HepG2 (cell line): ENCODE measurements at regions not wholly inside any gene's neighbourhood (a gene's known extent, or its start where the extent isn't known, plus 50 kb on each side); places are given as distances from the start of the nearest gene placed in this dataset.
A peak's percentile ranks its signal among the peaks of the same experiment; 100 is the strongest.

Source experiments
- ATAC-seq: fragments of 200-7000 bp; cut with Tn5 transposase; 3 replicates; pipeline ENCODE4 v1.9.1; 2020; ENCODE audit warnings: mild to moderate bottlenecking, moderate library complexity
- BruUV-seq: library from RNA; stranded (reverse); fragments of 400-500 nt; replicated peaks from 2 replicates; lab custom pipeline; 2021; lab: Mats Ljungman, UMichigan
- CTCF ChIA-PET: fragments of 300-600 bp; formaldehyde crosslinking; extraction: SDS; loops from one replicate; lab custom pipeline; 2021; ENCODE audit warnings: low total read pairs, inconsistent platforms, low intra/inter-chr PET ratio; lab: Yijun Ruan, JAX
- POLR2A ChIA-PET: fragments of 350-600 bp; sonication (Branson Sonifier 250); formaldehyde crosslinking; loops from one replicate; lab custom pipeline; 2020; ENCODE audit warnings: antibody characterized with exemption, inconsistent platforms; lab: Yijun Ruan, JAX
- DNase-seq: peaks from one replicate; pipeline ENCODE4 v3.0.0-alpha.2; 2015; ENCODE audit warnings: low spot score
- FAIRE-seq: peaks from 3 replicates; lab custom pipeline; 2011; peaks lifted over from hg19 to GRCh38; lab: Jason Lieb, UNC
- H2AFZ ChIP-seq: one replicate; pipeline ENCODE4 v1.6.1; 2011; ENCODE audit warnings: low read length, inconsistent platforms
- H3K27ac ChIP-seq: fragments of 300-600 bp; 3 replicates; pipeline ENCODE4 v1.8.0; 2011; ENCODE audit warnings: mixed run types, mild to moderate bottlenecking, mixed read lengths, low read length, inconsistent platforms; ENCODE audit not compliant: insufficient read depth; ENCODE audit errors: extremely low read length
- H3K27me3 ChIP-seq, 2 experiments: fragments of 200-600 bp in 1 of 2; 2 replicates in 1 of 2; 3 replicates in 1 of 2; pipeline versions ENCODE4 v1.6.0 to v1.8.0; 2011; ENCODE audit warnings: low read length in 2 of 2, mild to moderate bottlenecking in 2 of 2, moderate library complexity in 2 of 2, inconsistent platforms in 1 of 2; ENCODE audit not compliant: insufficient read depth in 2 of 2, control insufficient read depth in 1 of 2
- H3K36me3 ChIP-seq, 2 experiments: fragments of 200-600 bp in 1 of 2; replicated peaks in 1 of 2; 2 replicates in 1 of 2; 3 replicates in 1 of 2; pipeline versions ENCODE4 v1.5.1 to v1.8.0; 2011; ENCODE audit warnings: low read length in 2 of 2, inconsistent platforms in 1 of 2; ENCODE audit not compliant: insufficient read depth in 2 of 2, control insufficient read depth in 1 of 2
- H3K4me1 ChIP-seq: 2 replicates; pipeline ENCODE4 v1.5.1; 2012; ENCODE audit warnings: low read length, inconsistent platforms; ENCODE audit not compliant: insufficient read depth
- H3K4me2 ChIP-seq: 2 replicates; pipeline ENCODE4 v1.6.0; 2011; ENCODE audit warnings: low read depth, low read length, inconsistent platforms
- H3K4me3 ChIP-seq, 3 experiments: fragments of 200-600 bp in 1 of 3; sonication (generic), shearing (Covaris generic) in 1 of 3; replicated peaks in 1 of 3; 2 replicates each; pipeline ENCODE4 v1.5.1; 2011 to 2016; ENCODE audit warnings: low read length in 3 of 3, inconsistent platforms in 2 of 3, low read depth in 2 of 3, mild to moderate bottlenecking in 2 of 3, control low read depth in 1 of 3, mixed read lengths in 1 of 3; ENCODE audit not compliant: insufficient read depth in 1 of 3
- H3K79me2 ChIP-seq: one replicate; pipeline ENCODE4 v1.6.1; 2011; ENCODE audit warnings: low read length, inconsistent platforms; ENCODE audit not compliant: insufficient read depth
- H3K9ac ChIP-seq: 2 replicates; pipeline ENCODE4 v1.6.0; 2011; ENCODE audit warnings: mild to moderate bottlenecking, low read depth, low read length, inconsistent platforms; ENCODE audit not compliant: insufficient read depth
- H3K9me3 ChIP-seq: 2 replicates; pipeline ENCODE4 v1.5.1; 2012; ENCODE audit warnings: mild to moderate bottlenecking, low read length
- H4K20me1 ChIP-seq: 2 replicates; pipeline ENCODE4 v1.6.0; 2011; ENCODE audit warnings: inconsistent platforms, mild to moderate bottlenecking, low read length, moderate library complexity; ENCODE audit not compliant: insufficient read depth
- CTCF ChIP-seq: sonication (generic); formaldehyde crosslinking; IDR thresholded peaks from 2 replicates; pipeline ENCODE4 v1.5.0; 2020; ENCODE audit warnings: mild to moderate bottlenecking, missing genetic modification reagents, moderate library complexity
- RARG ChIP-seq: sonication (generic); formaldehyde crosslinking; IDR thresholded peaks from 2 replicates; pipeline ENCODE4 v1.4.0; 2020; ENCODE audit warnings: low read depth, mild to moderate bottlenecking, missing genetic modification reagents
- STAG1 ChIP-seq: sonication (generic); formaldehyde crosslinking; IDR thresholded peaks from 2 replicates; pipeline ENCODE4 v1.4.0; 2020; ENCODE audit warnings: missing genetic modification reagents
- ZFP36L2 ChIP-seq: sonication (generic); formaldehyde crosslinking; IDR thresholded peaks from 2 replicates; pipeline ENCODE4 v1.4.0; 2020; ENCODE audit warnings: missing genetic modification reagents
- ZNF160 ChIP-seq: sonication (generic); formaldehyde crosslinking; IDR thresholded peaks from 2 replicates; pipeline ENCODE4 v1.8.0; 2022; ENCODE audit warnings: mild to moderate bottlenecking, inconsistent platforms, missing genetic modification reagents
- WGBS: methylation state at CpG from one replicate; pipeline ENCODE4 v1.1.6; 2017; ENCODE audit warnings: low lambda C conversion rate; 5-methylcytosine and 5-hydroxymethylcytosine counted together
- in situ Hi-C: cut with HindIII; loops from 2 replicates; pipeline ENCODE4 v1.10.0; 2017; ENCODE audit warnings: low pct_unique_long_range_greater_than_20kb; ENCODE audit not compliant: extremely low pct_ligation_motif_present
- intact Hi-C: fragments of 100-400 bp; cut with micrococcal nuclease; formaldehyde crosslinking; loops from one replicate; pipeline ENCODE4 v1.10.0; 2022; ENCODE audit not compliant: unreplicated experiment
- TF ChIP-seq, protein P1 (sequence below): sonication (generic); formaldehyde crosslinking; IDR thresholded peaks from 2 replicates; pipeline ENCODE4 v1.8.1; 2023; ENCODE audit warnings: mild to moderate bottlenecking, moderate library complexity, missing genetic modification reagents

- TF ChIP-seq, protein P1, sequence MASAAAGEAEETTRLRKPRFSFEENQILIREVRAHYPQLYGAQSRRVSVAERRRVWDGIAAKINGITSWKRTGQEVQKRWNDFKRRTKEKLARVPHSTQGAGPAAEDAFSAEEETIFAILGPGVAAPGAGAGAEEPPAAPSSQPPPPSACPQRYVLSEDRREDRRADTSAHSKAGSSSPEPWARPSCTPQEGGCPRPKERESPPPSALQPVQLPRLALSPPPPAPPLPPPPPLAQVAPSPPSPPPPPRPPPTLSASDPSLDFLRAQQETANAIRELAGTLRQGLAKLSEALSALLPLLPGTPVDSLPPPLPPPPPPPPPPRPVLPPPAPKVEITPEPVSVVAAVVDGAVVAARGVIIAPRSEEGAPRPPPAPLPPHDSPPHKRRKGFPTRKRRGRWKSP (CRISPR knock-in tag), result no peak
- TF ChIP-seq ZFP36L2 (CRISPR knock-in tag), result no peak
- TF ChIP-seq, all 625 proteins: peak for 0
Observed at GRCh38 chr6:82712389-82712788, 348.8 kb downstream of the TPBG start (continued).

DNA sequence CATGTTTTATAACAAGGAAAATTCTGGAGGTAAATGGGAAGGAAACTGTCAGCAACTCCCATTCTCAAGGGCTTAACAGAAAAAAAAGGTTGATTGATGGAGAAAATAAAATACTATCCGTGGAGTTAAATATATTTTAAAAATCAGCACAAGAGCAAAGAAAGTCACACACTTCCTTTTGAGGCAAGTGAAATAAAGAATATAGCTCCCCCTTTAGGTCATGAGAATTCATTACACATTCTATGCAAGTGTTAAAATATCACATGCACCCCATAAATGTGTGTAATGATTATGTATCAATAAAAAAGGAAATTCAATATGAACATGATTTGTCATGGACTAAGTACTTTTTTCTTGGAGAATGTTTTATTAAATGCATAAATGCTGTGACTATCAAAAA, 349.2 kb downstream of the TPBG start:
- Histone ChIP-seq H2AFZ (no peak overlapping the region), H3K4me1 (no peaks in the 10 kb centered on the region), H3K27me3 (no peaks in the 10 kb centered on the region), H3K4me2 (no peak overlapping the region)
- in situ Hi-C loops, result no loop called here
- no TSS peak for BruUV-seq
- 0% methylated on average over 1 of the region's 1 CpG for WGBS
- TF ChIP-seq RARG (no peak), STAG1 (CRISPR knock-in tag) (peak; percentile 22; the same call in 1 of the 2 replicates), CTCF (peak; percentile 37; the same call in 1 of the 2 replicates), ZNF160 (CRISPR knock-in tag) (no peak)
- TF ChIP-seq, all 625 proteins: peak for 2
- no peak overlapping the region for H3K27ac ChIP-seq
- no peak for ATAC-seq
- ChIA-PET POLR2A (no interaction called here), CTCF (no interaction called here)
- intact Hi-C loops, result loop anchor here (5.0 kb wide), 1 partner anchor 441 kb away; no protein-coding TSS in a partner anchor
- DNase-seq, result no peak
- H3K79me2 ChIP-seq, result no peaks in the 10 kb centered on the region
- no peak for FAIRE-seq
- H3K9me3 ChIP-seq, result no peaks in the 10 kb centered on the region
- no peaks in the 10 kb centered on the region for H4K20me1 ChIP-seq
- no peaks in the 10 kb centered on the region for H3K36me3 ChIP-seq
- H3K9ac ChIP-seq, result no peak overlapping the region
- no peak overlapping the region for H3K4me3 ChIP-seq
